Gastroesophageal sphincter (tissue), 3 donors: ENCODE measurements at regions not wholly inside any gene's neighbourhood (a gene's known extent, or its start where the extent isn't known, plus 50 kb on each side); places are given as distances from the start of the nearest gene placed in this dataset.

Experiments
- CTCF ChIP-seq, 4 experiments: fragments of 200-600 bp in 2 of 4; fragments of 450-650 bp in 2 of 4; sonication (generic) in 1 of 4; IDR thresholded peaks; one replicate each; pipeline ENCODE4 v1.5.1; 2017 to 2019; ENCODE audit warnings: antibody characterized with exemption in 4 of 4, mild to moderate bottlenecking in 2 of 4, moderate library complexity in 2 of 4
- EP300 ChIP-seq: sonication (generic); formaldehyde crosslinking; IDR thresholded peaks from one replicate; pipeline ENCODE4 v1.6.1; 2017; ENCODE audit warnings: antibody characterized with exemption, mild to moderate bottlenecking
- POLR2A ChIP-seq, 2 donors: fragments of 450-650 bp; IDR thresholded peaks; one replicate each; pipeline ENCODE4 v1.6.1; 2017; ENCODE audit warnings: antibody characterized with exemption in 2 of 2, mild to moderate bottlenecking in 2 of 2, moderate library complexity in 1 of 2

GRCh38 chr20:12198281-12198680 is 280.6 kb downstream of the BTBD3 start:
- TF ChIP-seq CTCF (IDR thresholded peaks at IDR 0.05) (no peak), POLR2A (IDR thresholded peaks at IDR 0.05) (no peak), EP300 (no peak)
